NCI-H510A (cell line): ENCODE measurements at regions not wholly inside any gene's neighbourhood (a gene's known extent, or its start where the extent isn't known, plus 50 kb on each side); places are given as distances from the start of the nearest gene placed in this dataset.
"Not testable (repeated sequence)": the region's sequence is repeated elsewhere in the genome, so short reads cannot be mapped to it uniquely, and the experiment has no call there.

Source experiments
- DNase-seq: peaks from one replicate; lab custom pipeline; 2025; lab: John Stamatoyannopoulos, UW

- no peak for DNase-seq
Observed at GRCh38 chr13:62510906-62511655, 1095.4 kb upstream of the PCDH20 start.

GRCh38 chr13:62502588-62502987, 1086.9 kb upstream of the PCDH20 start:
- no peak for DNase-seq

GRCh38 chr13:62489731-62490130, 1074.1 kb upstream of the PCDH20 start:
- no peak for DNase-seq

- no peak for DNase-seq
Observed at GRCh38 chr13:62483774-62484173, 1068.1 kb upstream of the PCDH20 start.

GRCh38 chr13:62482351-62482750, 1066.7 kb upstream of the PCDH20 start:
- DNase-seq = no peak

- no peak for DNase-seq
Observed at GRCh38 chr13:62473944-62474237, 1058.2 kb upstream of the PCDH20 start.

- DNase-seq = no peak
Observed at GRCh38 chr13:62473190-62473943, 1057.7 kb upstream of the PCDH20 start.

- DNase-seq = no peak
Observed at GRCh38 chr13:62453761-62454160, 1038.1 kb upstream of the PCDH20 start.

GRCh38 chr13:62450759-62451158, 1035.1 kb upstream of the PCDH20 start:
- DNase-seq = no peak

GRCh38 chr13:62447771-62448382, 1032.2 kb upstream of the PCDH20 start:
- not testable (repeated sequence) for DNase-seq

GRCh38 chr13:62444805-62445204, 1029.2 kb upstream of the PCDH20 start:
- DNase-seq = no peak

GRCh38 chr13:62434081-62434480, 1018.4 kb upstream of the PCDH20 start:
- no peak for DNase-seq

- DNase-seq = no peak
Observed at GRCh38 chr13:62433660-62434059, 1018.0 kb upstream of the PCDH20 start.

- DNase-seq = no peak
Observed at GRCh38 chr13:62432906-62433305, 1017.3 kb upstream of the PCDH20 start.

GRCh38 chr13:62432295-62432694, 1016.6 kb upstream of the PCDH20 start:
- DNase-seq = no peak

- no peak for DNase-seq
Observed at GRCh38 chr13:62431852-62432251, 1016.2 kb upstream of the PCDH20 start.

- no peak for DNase-seq
Observed at GRCh38 chr13:62418872-62419271, 1003.2 kb upstream of the PCDH20 start.

GRCh38 chr13:62418376-62418775, 1002.7 kb upstream of the PCDH20 start:
- no peak for DNase-seq

GRCh38 chr13:62407871-62408270, 992.2 kb upstream of the PCDH20 start:
- no peak for DNase-seq

- no peak for DNase-seq
Observed at GRCh38 chr13:62388515-62388914, 972.9 kb upstream of the PCDH20 start.

GRCh38 chr13:62387647-62388046, 972.0 kb upstream of the PCDH20 start:
- no peak for DNase-seq

- not testable (repeated sequence) for DNase-seq
Observed at GRCh38 chr13:62379241-62379640, 963.6 kb upstream of the PCDH20 start.

GRCh38 chr13:62377838-62378237, 962.2 kb upstream of the PCDH20 start:
- no peak for DNase-seq
